ENCODE measurements at regions not wholly inside any gene's neighbourhood (a gene's known extent, or its start where the extent isn't known, plus 50 kb on each side); places are given as distances from the start of the nearest gene placed in this dataset.
A peak's percentile ranks its signal among the peaks of the same experiment; 100 is the strongest.

GRCh38 chr2:24432121-24432520 is 58.9 kb upstream of the NCOA1 start:
- no peak for TF ChIP-seq CTCF (IDR thresholded peaks at IDR 0.05; ENCODE audit: low read length, missing control alignments)
- DNase-seq (ENCODE audit: low read depth), result peak; percentile 79
- H3K4me3 ChIP-seq (replicated peaks; ENCODE audit: low read depth, low read length), result no peak overlapping the region

- no peak overlapping the region for H3K4me3 ChIP-seq (replicated peaks; ENCODE audit: low read depth, low read length)
- peak; percentile 65 for DNase-seq (ENCODE audit: low read depth)
- TF ChIP-seq CTCF (IDR thresholded peaks at IDR 0.05; ENCODE audit: low read length, missing control alignments), result no peak
These were observed 61.6 kb upstream of the NCOA1 start for GRCh38 chr2:24429197-24430074.

- DNase-seq (ENCODE audit: low read depth), result no peak
These were observed 64.1 kb upstream of the ITSN2 start for GRCh38 chr2:24424387-24424786.

GRCh38 chr2:24423095-24423494 is 62.8 kb upstream of the ITSN2 start:
- no peak for DNase-seq (ENCODE audit: low read depth)
- H3K4me3 ChIP-seq (replicated peaks; ENCODE audit: low read depth, low read length), result no peak overlapping the region
- TF ChIP-seq CTCF (IDR thresholded peaks at IDR 0.05; ENCODE audit: low read length, missing control alignments), result no peak

More at GRCh38 chr2:24424387-24424786, 64.1 kb upstream of the ITSN2 start:
- no peak for TF ChIP-seq CTCF (IDR thresholded peaks at IDR 0.05; ENCODE audit: low read length, missing control alignments)
- H3K4me3 ChIP-seq (replicated peaks; ENCODE audit: low read depth, low read length), result no peak overlapping the region

- no peak overlapping the region for H3K4me3 ChIP-seq (replicated peaks; ENCODE audit: low read depth, low read length)
- peak; percentile 66 for TF ChIP-seq CTCF (IDR thresholded peaks at IDR 0.05; ENCODE audit: low read length, missing control alignments)
- DNase-seq (ENCODE audit: low read depth), result peak; percentile 72
These were observed 61.3 kb upstream of the ITSN2 start for GRCh38 chr2:24421668-24422067.

- DNase-seq (ENCODE audit: low read depth), result no peak
- TF ChIP-seq CTCF (IDR thresholded peaks at IDR 0.05; ENCODE audit: low read length, missing control alignments), result no peak
- no peak overlapping the region for H3K4me3 ChIP-seq (replicated peaks; ENCODE audit: low read depth, low read length)
These were observed 60.0 kb upstream of the ITSN2 start for GRCh38 chr2:24420373-24420772.
